Astrocyte (in vitro differentiated cells and primary cell): ENCODE measurements at regions not wholly inside any gene's neighbourhood (a gene's known extent, or its start where the extent isn't known, plus 50 kb on each side); places are given as distances from the start of the nearest gene placed in this dataset.

ENCODE experiments used
- DNase-seq: peaks from one replicate; pipeline ENCODE4 v3.0.0-alpha.2; 2010; ENCODE audit warnings: low read depth
- FAIRE-seq: peaks from 2 replicates; lab custom pipeline; 2011; peaks lifted over from hg19 to GRCh38; lab: Jason Lieb, UNC
- H2AFZ ChIP-seq: 2 replicates; pipeline ENCODE4 v1.6.0; 2012; ENCODE audit warnings: low read depth, low read length, inconsistent platforms
- H3K27ac ChIP-seq: 2 replicates; pipeline ENCODE4 v1.5.1; 2011; ENCODE audit warnings: low read depth, low read length, inconsistent platforms
- H3K27me3 ChIP-seq: 2 replicates; pipeline ENCODE4 v1.6.0; 2011; ENCODE audit warnings: low read length, inconsistent platforms; ENCODE audit not compliant: insufficient read depth
- H3K36me3 ChIP-seq: 2 replicates; pipeline ENCODE4 v1.5.1; 2011; ENCODE audit warnings: low read length, inconsistent platforms; ENCODE audit not compliant: insufficient read depth
- H3K4me1 ChIP-seq: 2 replicates; pipeline ENCODE4 v1.5.1; 2011; ENCODE audit warnings: low read length, inconsistent platforms; ENCODE audit not compliant: insufficient read depth
- H3K4me2 ChIP-seq: 2 replicates; pipeline ENCODE4 v1.6.0; 2012; ENCODE audit warnings: low read length, inconsistent platforms
- H3K4me3 ChIP-seq: 2 replicates; pipeline ENCODE4 v1.5.1; 2011; ENCODE audit warnings: low read depth, mild to moderate bottlenecking, low read length, inconsistent platforms; ENCODE audit not compliant: insufficient read depth
- H3K79me2 ChIP-seq: 2 replicates; pipeline ENCODE4 v1.6.0; 2012; ENCODE audit warnings: mild to moderate bottlenecking, low read length, inconsistent platforms; ENCODE audit not compliant: insufficient read depth
- H3K9ac ChIP-seq: 2 replicates; pipeline ENCODE4 v1.6.0; 2012; ENCODE audit warnings: mild to moderate bottlenecking, low read length, inconsistent platforms
- H3K9me3 ChIP-seq: 2 replicates; pipeline ENCODE4 v1.5.1; 2012; ENCODE audit warnings: low read depth, mild to moderate bottlenecking, low read length, inconsistent platforms; ENCODE audit not compliant: insufficient read depth
- H4K20me1 ChIP-seq: 2 replicates; pipeline ENCODE4 v1.6.0; 2012; ENCODE audit warnings: low read length, inconsistent platforms; ENCODE audit not compliant: insufficient read depth
- H3K27ac Mint-ChIP-seq: one replicate; pipeline ENCODE4 v1.8.0; 2021; ENCODE audit warnings: mild to moderate bottlenecking, mixed read lengths; ENCODE audit not compliant: unreplicated experiment
- H3K27me3 Mint-ChIP-seq: one replicate; pipeline ENCODE4 v1.8.0; 2021; ENCODE audit warnings: low read depth, mixed read lengths; ENCODE audit not compliant: unreplicated experiment
- H3K36me3 Mint-ChIP-seq: one replicate; pipeline ENCODE4 v1.8.0; 2021; ENCODE audit warnings: low read depth, mixed read lengths; ENCODE audit not compliant: unreplicated experiment
- H3K4me1 Mint-ChIP-seq: one replicate; pipeline ENCODE4 v1.8.0; 2021; ENCODE audit warnings: low read depth, mixed read lengths; ENCODE audit not compliant: unreplicated experiment
- H3K4me3 Mint-ChIP-seq: one replicate; pipeline ENCODE4 v1.8.0; 2021; ENCODE audit warnings: mild to moderate bottlenecking, moderate library complexity, mixed read lengths; ENCODE audit not compliant: unreplicated experiment
- H3K9me3 Mint-ChIP-seq: one replicate; pipeline ENCODE4 v1.8.0; 2021; ENCODE audit warnings: mild to moderate bottlenecking, mixed read lengths; ENCODE audit not compliant: unreplicated experiment
- EZH2 ChIP-seq: IDR thresholded peaks from 2 replicates; pipeline ENCODE4 v1.6.1; 2012; ENCODE audit warnings: mild to moderate bottlenecking, low read length, inconsistent platforms; ENCODE audit not compliant: insufficient read depth
- TF ChIP-seq, protein P1 (sequence below): IDR thresholded peaks from 2 replicates; pipeline ENCODE4 v1.5.1; 2011; ENCODE audit warnings: low read depth, mild to moderate bottlenecking, inconsistent platforms, low read length, moderate library complexity; ENCODE audit not compliant: insufficient read depth

DNA sequence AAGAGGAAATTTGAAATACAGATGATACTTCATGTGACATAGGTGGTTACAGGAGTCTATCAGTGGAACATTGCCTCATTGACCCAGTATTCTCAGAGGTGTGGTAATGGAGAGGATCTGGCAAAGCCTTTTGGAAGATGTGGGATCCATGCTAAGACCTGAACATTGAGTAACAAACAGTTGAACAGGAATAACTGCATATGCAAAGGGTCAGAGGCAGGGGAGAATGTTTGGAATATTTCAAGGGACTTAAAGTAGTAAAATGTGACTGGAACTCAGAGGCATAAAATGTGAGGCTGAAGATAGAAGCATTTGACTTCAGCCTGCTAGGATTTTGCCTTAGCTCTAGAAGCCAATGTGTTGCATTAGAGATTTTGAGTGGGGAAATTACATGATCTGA, 300.2 kb upstream of the ETAA1 start:
- Mint-ChIP-seq H3K4me3 (no peak overlapping the region), H3K27ac (no peak overlapping the region), H3K27me3 (no peaks in the 10 kb centered on the region), H3K9me3 (no peaks in the 10 kb centered on the region), H3K36me3 (no peaks in the 10 kb centered on the region), H3K4me1 (no peaks in the 10 kb centered on the region)
- Histone ChIP-seq H3K4me3 (no peak overlapping the region), H3K4me1 (no peaks in the 10 kb centered on the region), H3K27ac (no peak overlapping the region), H3K79me2 (no peaks in the 10 kb centered on the region), H3K9ac (no peak overlapping the region), H4K20me1 (no peaks in the 10 kb centered on the region), H3K4me2 (no peak overlapping the region), H3K9me3 (no peaks in the 10 kb centered on the region), H3K36me3 (no peaks in the 10 kb centered on the region), H3K27me3 (no peaks in the 10 kb centered on the region), H2AFZ (no peak overlapping the region)
- TF ChIP-seq, protein P1, sequence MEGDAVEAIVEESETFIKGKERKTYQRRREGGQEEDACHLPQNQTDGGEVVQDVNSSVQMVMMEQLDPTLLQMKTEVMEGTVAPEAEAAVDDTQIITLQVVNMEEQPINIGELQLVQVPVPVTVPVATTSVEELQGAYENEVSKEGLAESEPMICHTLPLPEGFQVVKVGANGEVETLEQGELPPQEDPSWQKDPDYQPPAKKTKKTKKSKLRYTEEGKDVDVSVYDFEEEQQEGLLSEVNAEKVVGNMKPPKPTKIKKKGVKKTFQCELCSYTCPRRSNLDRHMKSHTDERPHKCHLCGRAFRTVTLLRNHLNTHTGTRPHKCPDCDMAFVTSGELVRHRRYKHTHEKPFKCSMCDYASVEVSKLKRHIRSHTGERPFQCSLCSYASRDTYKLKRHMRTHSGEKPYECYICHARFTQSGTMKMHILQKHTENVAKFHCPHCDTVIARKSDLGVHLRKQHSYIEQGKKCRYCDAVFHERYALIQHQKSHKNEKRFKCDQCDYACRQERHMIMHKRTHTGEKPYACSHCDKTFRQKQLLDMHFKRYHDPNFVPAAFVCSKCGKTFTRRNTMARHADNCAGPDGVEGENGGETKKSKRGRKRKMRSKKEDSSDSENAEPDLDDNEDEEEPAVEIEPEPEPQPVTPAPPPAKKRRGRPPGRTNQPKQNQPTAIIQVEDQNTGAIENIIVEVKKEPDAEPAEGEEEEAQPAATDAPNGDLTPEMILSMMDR: no peak
- TF ChIP-seq EZH2: no peak
- FAIRE-seq: no peak
- DNase-seq: no peak

DNA sequence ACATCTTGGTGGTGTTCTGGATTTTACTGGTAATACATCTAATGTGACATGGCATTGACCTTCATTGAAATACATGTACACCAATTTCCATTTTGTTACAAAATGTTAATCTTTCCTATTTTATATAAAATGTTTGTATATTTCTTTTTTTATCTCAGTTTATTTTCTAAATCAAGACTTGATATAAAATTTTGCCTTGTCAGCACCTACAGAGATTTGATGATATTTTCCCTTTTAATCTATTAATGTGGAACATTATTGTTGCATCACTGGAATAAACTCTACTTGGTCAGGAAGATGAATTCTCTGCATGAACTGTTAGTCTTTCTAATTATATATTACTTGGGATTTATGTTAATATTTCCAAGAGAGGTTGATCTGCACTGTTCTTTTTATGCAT, 294.0 kb upstream of the ETAA1 start:
- Histone ChIP-seq H3K27ac (no peak overlapping the region), H3K79me2 (no peaks in the 10 kb centered on the region), H3K36me3 (no peaks in the 10 kb centered on the region), H3K4me2 (no peak overlapping the region), H3K9me3 (no peaks in the 10 kb centered on the region), H3K4me1 (no peaks in the 10 kb centered on the region), H4K20me1 (no peaks in the 10 kb centered on the region), H3K4me3 (no peak overlapping the region), H3K9ac (no peak overlapping the region), H2AFZ (no peak overlapping the region), H3K27me3 (no peaks in the 10 kb centered on the region)
- Mint-ChIP-seq H3K27me3 (no peaks in the 10 kb centered on the region), H3K9me3 (peaks cover 8% of the 10 kb centered on the region), H3K4me1 (no peaks in the 10 kb centered on the region), H3K27ac (no peak overlapping the region), H3K36me3 (no peaks in the 10 kb centered on the region), H3K4me3 (no peak overlapping the region)
- DNase-seq: no peak
- no peak for TF ChIP-seq EZH2
- TF ChIP-seq, protein P1: no peak
- FAIRE-seq: no peak

DNA sequence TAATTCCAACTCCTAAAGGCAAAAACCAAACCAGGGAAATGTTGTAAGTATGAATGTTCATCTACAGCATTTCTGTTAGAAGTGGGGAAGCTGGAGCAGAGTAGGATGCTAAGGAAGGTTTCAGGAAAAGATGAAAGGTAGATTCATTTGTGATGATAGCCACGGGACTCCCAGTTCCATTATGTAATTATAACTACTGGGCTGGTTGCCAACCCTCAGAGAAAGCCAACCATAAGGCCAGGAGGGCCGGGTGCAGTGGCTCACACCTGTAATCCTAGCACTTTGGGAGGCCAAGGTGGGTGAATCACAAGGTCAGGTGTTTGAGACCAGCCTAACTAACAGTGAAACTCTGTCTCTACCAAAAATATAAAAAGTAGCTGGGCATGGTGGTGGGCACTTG, 288.9 kb upstream of the ETAA1 start:
- Histone ChIP-seq H3K9me3 (no peaks in the 10 kb centered on the region), H3K27me3 (no peaks in the 10 kb centered on the region), H2AFZ (no peak overlapping the region), H3K27ac (no peak overlapping the region), H3K4me3 (no peak overlapping the region), H3K36me3 (no peaks in the 10 kb centered on the region), H3K4me2 (no peak overlapping the region), H3K4me1 (no peaks in the 10 kb centered on the region), H3K79me2 (no peaks in the 10 kb centered on the region), H4K20me1 (no peaks in the 10 kb centered on the region), H3K9ac (no peak overlapping the region)
- Mint-ChIP-seq H3K9me3 (peaks cover 8% of the 10 kb centered on the region), H3K27ac (no peak overlapping the region), H3K36me3 (no peaks in the 10 kb centered on the region), H3K4me1 (no peaks in the 10 kb centered on the region), H3K27me3 (no peaks in the 10 kb centered on the region), H3K4me3 (no peak overlapping the region)
- TF ChIP-seq, protein P1: no peak
- no peak for TF ChIP-seq EZH2
- DNase-seq (no peak), FAIRE-seq (no peak)
